KMS-11 (cell line): ENCODE measurements at regions not wholly inside any gene's neighbourhood (a gene's known extent, or its start where the extent isn't known, plus 50 kb on each side); places are given as distances from the start of the nearest gene placed in this dataset.

Experiments used
- H2AFZ ChIP-seq: fragments of 200-600 bp; sonication (generic); 2 replicates; pipeline ENCODE4 v1.6.1; 2016; ENCODE audit warnings: antibody characterized with exemption, mixed run types, low read depth
- H3K27ac ChIP-seq: fragments of 200-600 bp; sonication (generic); 2 replicates; pipeline ENCODE4 v1.6.1; 2016; ENCODE audit warnings: mild to moderate bottlenecking, mixed run types
- H3K27me3 ChIP-seq: fragments of 200-600 bp; sonication (generic); 2 replicates; pipeline ENCODE4 v1.6.1; 2017; ENCODE audit warnings: mild to moderate bottlenecking, low read depth, mixed run types, moderate library complexity; ENCODE audit not compliant: insufficient read depth
- H3K36me3 ChIP-seq: fragments of 200-600 bp; sonication (generic); 2 replicates; pipeline ENCODE4 v1.6.1; 2017; ENCODE audit warnings: mild to moderate bottlenecking, mixed run types; ENCODE audit not compliant: insufficient read depth
- H3K4me1 ChIP-seq: fragments of 200-600 bp; sonication (generic); 2 replicates; pipeline ENCODE4 v1.6.1; 2016; ENCODE audit warnings: mild to moderate bottlenecking, low read depth, mixed run types; ENCODE audit not compliant: poor library complexity, severe bottlenecking
- H3K4me2 ChIP-seq: fragments of 200-600 bp; sonication (generic); 2 replicates; pipeline ENCODE4 v1.7.0; 2016; ENCODE audit warnings: mild to moderate bottlenecking, mixed run types
- H3K4me3 ChIP-seq: fragments of 200-600 bp; sonication (generic); IDR thresholded peaks from 2 replicates; pipeline ENCODE4 v1.6.1; 2017; ENCODE audit warnings: low read depth, low read length, mixed read lengths; ENCODE audit not compliant: insufficient read depth
- H3K79me2 ChIP-seq: fragments of 200-600 bp; sonication (generic); 2 replicates; pipeline ENCODE4 v1.6.1; 2016; ENCODE audit warnings: low read depth, mixed run types; ENCODE audit not compliant: insufficient read depth
- H3K9ac ChIP-seq: fragments of 200-600 bp; sonication (generic); 2 replicates; pipeline ENCODE4 v1.6.1; 2016; ENCODE audit warnings: mild to moderate bottlenecking, mixed run types
- H4K20me1 ChIP-seq: fragments of 200-600 bp; sonication (generic); 2 replicates; pipeline ENCODE4 v1.6.1; 2016; ENCODE audit warnings: mild to moderate bottlenecking, mixed run types; ENCODE audit not compliant: insufficient read depth
- TF ChIP-seq, protein P1 (sequence below): fragments of 200-600 bp; sonication (generic); conservative IDR thresholded peaks from 2 replicates; pipeline ENCODE4 v1.6.1; 2017; ENCODE audit warnings: low read depth, mild to moderate bottlenecking, antibody characterized with exemption, low read length, moderate library complexity, mixed read lengths

DNA sequence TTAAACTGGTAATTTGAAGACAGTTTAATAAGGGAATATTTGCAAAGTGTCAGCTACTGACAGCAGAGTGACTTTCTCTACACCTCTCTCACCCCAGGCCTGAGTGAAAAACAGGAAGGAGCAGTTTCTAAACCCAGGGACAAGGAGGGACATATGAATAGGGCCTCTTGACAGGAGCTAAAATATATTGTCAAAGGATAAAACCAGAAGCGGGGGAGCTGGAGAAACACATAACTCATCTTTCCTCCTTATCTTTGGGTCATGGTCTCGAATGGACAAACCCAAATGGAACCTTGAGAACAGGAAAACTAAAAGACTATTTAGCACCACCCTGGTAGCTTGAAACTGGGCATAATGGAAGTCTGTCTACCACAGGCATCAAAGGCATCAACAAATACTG is 197.5 kb upstream of the FOXA2 start:
- Histone ChIP-seq H3K27ac (no peak overlapping the region), H4K20me1 (no peaks in the 10 kb centered on the region), H3K27me3 (no peaks in the 10 kb centered on the region), H3K79me2 (no peaks in the 10 kb centered on the region), H3K9ac (no peak overlapping the region), H3K36me3 (no peaks in the 10 kb centered on the region), H3K4me1 (no peaks in the 10 kb centered on the region), H3K4me3 (no peak overlapping the region), H2AFZ (no peak overlapping the region), H3K4me2 (no peak overlapping the region)
- TF ChIP-seq, protein P1, sequence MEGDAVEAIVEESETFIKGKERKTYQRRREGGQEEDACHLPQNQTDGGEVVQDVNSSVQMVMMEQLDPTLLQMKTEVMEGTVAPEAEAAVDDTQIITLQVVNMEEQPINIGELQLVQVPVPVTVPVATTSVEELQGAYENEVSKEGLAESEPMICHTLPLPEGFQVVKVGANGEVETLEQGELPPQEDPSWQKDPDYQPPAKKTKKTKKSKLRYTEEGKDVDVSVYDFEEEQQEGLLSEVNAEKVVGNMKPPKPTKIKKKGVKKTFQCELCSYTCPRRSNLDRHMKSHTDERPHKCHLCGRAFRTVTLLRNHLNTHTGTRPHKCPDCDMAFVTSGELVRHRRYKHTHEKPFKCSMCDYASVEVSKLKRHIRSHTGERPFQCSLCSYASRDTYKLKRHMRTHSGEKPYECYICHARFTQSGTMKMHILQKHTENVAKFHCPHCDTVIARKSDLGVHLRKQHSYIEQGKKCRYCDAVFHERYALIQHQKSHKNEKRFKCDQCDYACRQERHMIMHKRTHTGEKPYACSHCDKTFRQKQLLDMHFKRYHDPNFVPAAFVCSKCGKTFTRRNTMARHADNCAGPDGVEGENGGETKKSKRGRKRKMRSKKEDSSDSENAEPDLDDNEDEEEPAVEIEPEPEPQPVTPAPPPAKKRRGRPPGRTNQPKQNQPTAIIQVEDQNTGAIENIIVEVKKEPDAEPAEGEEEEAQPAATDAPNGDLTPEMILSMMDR: no peak

DNA sequence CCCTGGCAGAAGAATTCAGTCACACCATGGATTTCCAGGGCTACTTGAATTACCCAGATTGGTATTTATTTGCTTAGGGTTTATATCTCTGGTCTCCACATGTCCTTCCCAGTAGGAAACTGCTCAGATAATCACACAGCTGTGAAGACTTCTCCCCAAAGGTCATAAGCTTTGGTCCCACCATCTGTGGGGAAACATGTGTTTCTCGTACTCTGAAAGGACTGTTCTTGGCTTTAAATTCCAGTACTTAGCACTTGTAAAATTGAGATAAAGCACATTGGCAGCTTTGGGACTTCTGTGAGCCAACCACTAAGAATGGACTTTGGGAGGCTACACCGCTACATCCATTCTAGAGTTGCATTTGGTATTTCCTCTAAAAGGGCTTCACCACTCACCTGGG is 205.3 kb upstream of the FOXA2 start:
- H4K20me1 ChIP-seq: no peaks in the 10 kb centered on the region
- H3K27me3 ChIP-seq: no peaks in the 10 kb centered on the region
- H3K4me1 ChIP-seq: no peaks in the 10 kb centered on the region
- no peaks in the 10 kb centered on the region for H3K79me2 ChIP-seq
- no peak overlapping the region for H3K9ac ChIP-seq
- H3K4me3 ChIP-seq: no peak overlapping the region
- no peak overlapping the region for H2AFZ ChIP-seq
- H3K36me3 ChIP-seq: no peaks in the 10 kb centered on the region
- TF ChIP-seq, protein P1: no peak
- no peak overlapping the region for H3K4me2 ChIP-seq
- no peak overlapping the region for H3K27ac ChIP-seq

DNA sequence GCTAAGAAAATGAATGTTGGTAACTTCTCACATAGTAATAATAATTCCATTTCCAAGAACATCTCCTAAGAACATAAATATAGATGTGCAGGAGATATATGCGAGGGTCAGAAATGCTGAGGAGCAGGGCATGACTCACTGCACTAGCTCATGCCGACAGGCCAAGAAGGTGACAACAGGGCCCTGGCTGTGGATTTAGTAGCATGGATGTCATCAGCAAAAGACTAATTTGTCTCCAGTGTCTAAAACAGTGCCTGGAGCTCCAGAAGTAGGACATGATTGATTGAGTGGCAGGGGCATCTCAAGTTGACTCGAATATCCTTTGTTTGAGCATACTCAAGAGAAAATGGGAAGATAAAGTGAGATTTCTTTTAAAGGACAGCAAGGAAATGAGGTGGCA is 207.0 kb upstream of the FOXA2 start:
- Histone ChIP-seq H2AFZ (no peak overlapping the region), H3K4me2 (no peak overlapping the region), H3K27me3 (no peaks in the 10 kb centered on the region), H3K36me3 (no peaks in the 10 kb centered on the region), H3K9ac (no peak overlapping the region), H3K27ac (no peak overlapping the region), H3K4me1 (no peaks in the 10 kb centered on the region), H3K4me3 (no peak overlapping the region), H4K20me1 (no peaks in the 10 kb centered on the region), H3K79me2 (no peaks in the 10 kb centered on the region)
- TF ChIP-seq, protein P1: no peak

DNA sequence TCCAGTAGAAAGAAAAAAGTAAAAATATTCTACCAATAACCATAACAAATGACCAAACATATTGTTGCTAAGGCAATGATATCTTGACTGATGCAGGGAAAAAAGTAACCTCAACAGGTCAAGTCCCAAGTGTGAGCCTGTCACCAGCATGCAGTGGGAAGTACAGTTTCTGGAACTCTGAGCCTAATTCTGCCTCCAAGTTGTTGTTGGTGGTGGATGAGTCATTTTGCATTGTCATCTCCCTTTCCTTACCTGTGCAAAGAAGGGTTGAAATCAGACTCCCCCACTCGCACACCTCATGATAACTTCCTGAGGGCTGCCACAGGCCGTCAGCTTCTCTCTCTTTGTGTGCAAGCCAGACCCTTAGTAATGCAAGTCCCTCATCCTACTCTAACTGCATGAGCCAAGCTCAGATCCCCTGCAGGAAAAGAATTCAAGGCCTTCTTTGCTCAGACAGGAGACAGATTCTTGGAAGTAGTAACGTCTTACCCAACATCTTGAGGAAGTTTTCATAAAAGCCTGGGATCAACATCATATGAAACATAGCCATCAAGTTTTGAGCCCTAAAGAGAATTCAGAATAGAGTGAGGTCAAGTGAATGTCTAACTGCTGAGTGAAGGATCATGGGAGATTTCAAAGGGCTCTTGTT is 207.6 kb upstream of the FOXA2 start:
- no peaks in the 10 kb centered on the region for H3K4me1 ChIP-seq
- TF ChIP-seq, protein P1: no peak
- no peak overlapping the region for H3K4me2 ChIP-seq

More for the DNA sequence above, 207.6 kb upstream of the FOXA2 start:
- no peak overlapping the region for H3K27ac ChIP-seq
- no peaks in the 10 kb centered on the region for H3K79me2 ChIP-seq
- H3K36me3 ChIP-seq: no peaks in the 10 kb centered on the region
- H3K9ac ChIP-seq: no peak overlapping the region
- H3K4me3 ChIP-seq: no peak overlapping the region
- H3K27me3 ChIP-seq: no peaks in the 10 kb centered on the region
- H4K20me1 ChIP-seq: no peaks in the 10 kb centered on the region
- no peak overlapping the region for H2AFZ ChIP-seq
